H1 (cell line): ENCODE measurements at regions not wholly inside any gene's neighbourhood (a gene's known extent, or its start where the extent isn't known, plus 50 kb on each side); places are given as distances from the start of the nearest gene placed in this dataset.

Experiments used
- CTCF ChIA-PET: fragments of 300-600 bp; sonication (Branson Sonifier 250); formaldehyde crosslinking; loops from one replicate; lab custom pipeline; 2021; ENCODE audit not compliant: partially characterized antibody; lab: Charles Lee
- POLR2A ChIA-PET: fragments of 300-600 bp; sonication (Branson Sonifier 250); formaldehyde crosslinking; loops from one replicate; lab custom pipeline; 2021; ENCODE audit warnings: inconsistent platforms; ENCODE audit not compliant: partially characterized antibody; lab: Charles Lee
- DNase-seq, 2 experiments: peaks; one replicate each; pipeline versions ENCODE4 v3.0.0 to v3.0.0-alpha.2; 2010 to 2022; ENCODE audit warnings: low spot score in 2 of 2, low read depth in 1 of 2, mixed read lengths in 1 of 2
- FAIRE-seq: peaks from 2 replicates; lab custom pipeline; 2011; peaks lifted over from hg19 to GRCh38; lab: Jason Lieb, UNC
- H2AFZ ChIP-seq: 2 replicates; pipeline ENCODE4 v1.8.1; 2012; ENCODE audit warnings: low read length, inconsistent platforms
- H2AK5ac ChIP-seq: 2 replicates; pipeline ENCODE4 v1.6.1; 2013; ENCODE audit warnings: low read depth, low read length
- H2BK120ac ChIP-seq: replicated peaks from 2 replicates; pipeline ENCODE3; 2013; ENCODE audit warnings: low read depth, low read length, inconsistent platforms
- H2BK12ac ChIP-seq: 2 replicates; pipeline ENCODE4 v1.6.1; 2013; ENCODE audit warnings: low read depth, low read length
- H2BK15ac ChIP-seq: 2 replicates; pipeline ENCODE4 v1.6.1; 2013; ENCODE audit warnings: low read length
- H2BK20ac ChIP-seq: 2 replicates; pipeline ENCODE4 v1.6.1; 2013; ENCODE audit warnings: low read length
- H2BK5ac ChIP-seq: 2 replicates; pipeline ENCODE4 v1.6.1; 2013; ENCODE audit warnings: low read depth, low read length
- H3K14ac ChIP-seq: 2 replicates; pipeline ENCODE4 v1.6.1; 2013; ENCODE audit warnings: inconsistent platforms; ENCODE audit not compliant: insufficient read length
- H3K18ac ChIP-seq: 2 replicates; pipeline ENCODE4 v1.6.1; 2013; ENCODE audit warnings: low read length; ENCODE audit errors: extremely low read depth
- H3K23ac ChIP-seq: 2 replicates; pipeline ENCODE4 v1.6.1; 2013; ENCODE audit warnings: inconsistent platforms; ENCODE audit not compliant: insufficient read length
- H3K23me2 ChIP-seq: 2 replicates; pipeline ENCODE4 v1.6.1; 2013; ENCODE audit warnings: low read depth, low read length
- H3K27ac ChIP-seq: 2 replicates; pipeline ENCODE4 v1.6.1; 2011; ENCODE audit warnings: low read depth, low read length, inconsistent platforms
- H3K27me3 ChIP-seq, 4 experiments: replicated peaks in 1 of 4; 1 replicate in 1 of 4; 2 replicates in 3 of 4; pipeline versions ENCODE4 v1.6.1 to v1.8.1; 2011 to 2013; ENCODE audit warnings: low read length in 3 of 4, mild to moderate bottlenecking in 3 of 4, inconsistent platforms in 2 of 4, mixed read lengths in 2 of 4, moderate library complexity in 1 of 4; ENCODE audit not compliant: control insufficient read depth in 3 of 4, insufficient read depth in 3 of 4; ENCODE audit errors: extremely low read depth in 1 of 4
- H3K36me3 ChIP-seq, 4 experiments: 2 replicates each; pipeline versions ENCODE4 v1.6.1 to v1.8.1; 2011 to 2013; ENCODE audit warnings: mild to moderate bottlenecking in 4 of 4, low read length in 3 of 4, moderate library complexity in 2 of 4, control low read depth in 1 of 4, inconsistent platforms in 1 of 4; ENCODE audit not compliant: insufficient read depth in 4 of 4, control insufficient read depth in 2 of 4
- H3K4ac ChIP-seq: replicated peaks from 2 replicates; pipeline ENCODE3; 2013; ENCODE audit warnings: low read length, low read depth, mixed read lengths, inconsistent platforms; ENCODE audit not compliant: insufficient read length
- H3K4me1 ChIP-seq, 4 experiments: replicated peaks in 1 of 4; 1 replicate in 1 of 4; 2 replicates in 3 of 4; pipeline versions ENCODE4 v1.6.1 to v1.8.1; 2011 to 2013; ENCODE audit warnings: low read length in 3 of 4, inconsistent platforms in 2 of 4, mixed read lengths in 1 of 4; ENCODE audit not compliant: insufficient read depth in 4 of 4, control insufficient read depth in 3 of 4
- H3K4me2 ChIP-seq, 2 experiments: 2 replicates each; pipeline versions ENCODE4 v1.6.1 to v1.8.1; 2011 to 2013; ENCODE audit warnings: low read depth in 2 of 2, low read length in 2 of 2, control low read depth in 1 of 2, inconsistent platforms in 1 of 2, mild to moderate bottlenecking in 1 of 2; ENCODE audit not compliant: insufficient read depth in 1 of 2
- H3K4me3 ChIP-seq, 4 experiments: fragments of 200-600, 300-600 bp in 1 of 4; sonication (generic), shearing (Covaris generic), sonication (Bioruptor Twin) in 1 of 4; 2 replicates each; pipeline versions ENCODE4 v1.5.1 to v1.8.1; 2011 to 2016; ENCODE audit warnings: low read length in 4 of 4, low read depth in 3 of 4, control low read depth in 2 of 4, inconsistent platforms in 2 of 4, mild to moderate bottlenecking in 2 of 4, mixed read lengths in 1 of 4, moderate library complexity in 1 of 4; ENCODE audit not compliant: insufficient read depth in 2 of 4; ENCODE audit errors: extremely low read depth in 1 of 4
- H3K56ac ChIP-seq: replicated peaks from 2 replicates; pipeline ENCODE3; 2013; ENCODE audit warnings: low read depth, mild to moderate bottlenecking, mixed read lengths, low read length, inconsistent platforms; ENCODE audit not compliant: insufficient read length
- H3K79me1 ChIP-seq: 2 replicates; pipeline ENCODE4 v1.6.1; 2013; ENCODE audit warnings: low read depth, low read length, control low read depth
- H3K79me2 ChIP-seq, 2 experiments: 2 replicates each; pipeline versions ENCODE4 v1.6.1 to v1.8.1; 2012 to 2013; ENCODE audit warnings: low read length in 2 of 2, mild to moderate bottlenecking in 2 of 2, inconsistent platforms in 1 of 2; ENCODE audit not compliant: insufficient read depth in 2 of 2, control insufficient read depth in 1 of 2
- H3K9ac ChIP-seq, 4 experiments: replicated peaks in 1 of 4; 1 replicate in 1 of 4; 2 replicates in 3 of 4; pipeline versions ENCODE4 v1.6.1 to v1.8.1; 2011 to 2013; ENCODE audit warnings: low read depth in 3 of 4, low read length in 3 of 4, control low read depth in 2 of 4, mild to moderate bottlenecking in 2 of 4, moderate library complexity in 2 of 4, inconsistent platforms in 1 of 4; ENCODE audit errors: extremely low read depth in 1 of 4
- H3K9me3 ChIP-seq, 2 experiments: 2 replicates each; pipeline versions ENCODE4 v1.6.1 to v1.8.1; 2012 to 2013; ENCODE audit warnings: mild to moderate bottlenecking in 2 of 2, moderate library complexity in 2 of 2, control low read depth in 1 of 2, inconsistent platforms in 1 of 2, low read depth in 1 of 2, low read length in 1 of 2, mixed read lengths in 1 of 2; ENCODE audit not compliant: insufficient read depth in 2 of 2
- H4K20me1 ChIP-seq, 2 experiments: replicated peaks in 1 of 2; 2 replicates each; pipeline versions ENCODE3 to v1.8.1; 2011 to 2013; ENCODE audit warnings: inconsistent platforms in 2 of 2, low read length in 2 of 2, mild to moderate bottlenecking in 1 of 2; ENCODE audit not compliant: insufficient read depth in 2 of 2, control insufficient read depth in 1 of 2
- H4K5ac ChIP-seq: 2 replicates; pipeline ENCODE4 v1.6.1; 2013; ENCODE audit warnings: low read length, low read depth, mixed read lengths, inconsistent platforms; ENCODE audit not compliant: insufficient read length
- H4K8ac ChIP-seq: 2 replicates; pipeline ENCODE4 v1.8.0; 2013; ENCODE audit warnings: mild to moderate bottlenecking, moderate library complexity, low read length, inconsistent platforms; ENCODE audit not compliant: insufficient read depth; ENCODE audit errors: extremely low read depth
- H4K91ac ChIP-seq: replicated peaks from 2 replicates; pipeline ENCODE3; 2013; ENCODE audit warnings: low read length, mixed read lengths, inconsistent platforms; ENCODE audit not compliant: insufficient read length
- BACH1 ChIP-seq: IDR thresholded peaks from 2 replicates; pipeline ENCODE4 v1.6.1; 2012; ENCODE audit warnings: low read length, improper control_type of control experiment
- BRCA1 ChIP-seq: IDR thresholded peaks from 2 replicates; pipeline ENCODE4 v1.6.1; 2012; ENCODE audit warnings: low read depth, low read length, improper control_type of control experiment
- CBX5 ChIP-seq: fragments of 300-800, 300-1000 bp; sonication (generic); IDR thresholded peaks from 2 replicates; pipeline ENCODE4 v1.7.1; 2016; ENCODE audit warnings: antibody characterized with exemption, low read length, low read depth
- E2F6 ChIP-seq: IDR thresholded peaks from 2 replicates; pipeline ENCODE4 v1.6.1; 2012; ENCODE audit warnings: inconsistent platforms
- EGR1 ChIP-seq: IDR thresholded peaks from 2 replicates; pipeline ENCODE4 v1.6.1; 2011; ENCODE audit warnings: low read depth, low read length, borderline replicate concordance
- EZH2 ChIP-seq: fragments of 200-600 bp; sonication (generic); IDR thresholded peaks from 2 replicates; pipeline ENCODE4 v1.7.1; 2012; ENCODE audit warnings: low read depth, mild to moderate bottlenecking, moderate library complexity, low read length, inconsistent platforms; ENCODE audit not compliant: severe bottlenecking
- FOSL1 ChIP-seq: IDR thresholded peaks from 2 replicates; pipeline ENCODE4 v1.6.1; 2011; ENCODE audit warnings: mild to moderate bottlenecking, low read depth, low read length, moderate library complexity; ENCODE audit not compliant: insufficient read depth
- HDAC2 ChIP-seq, 2 experiments: fragments of 300-600 bp in 1 of 2; sonication (generic) in 1 of 2; IDR thresholded peaks; 2 replicates each; pipeline ENCODE4 v1.6.1; 2011 to 2012; ENCODE audit warnings: low read depth in 2 of 2, low read length in 2 of 2, mild to moderate bottlenecking in 2 of 2, moderate library complexity in 2 of 2, borderline replicate concordance in 1 of 2, inconsistent platforms in 1 of 2
- HDAC6 ChIP-seq: IDR thresholded peaks from one replicate; pipeline ENCODE4 v1.7.1; 2012; ENCODE audit warnings: low read depth, mild to moderate bottlenecking, inconsistent platforms, low read length, moderate library complexity
- KDM5A ChIP-seq: fragments of 200-600 bp; IDR thresholded peaks from 2 replicates; pipeline ENCODE4 v1.7.1; 2012; ENCODE audit warnings: mild to moderate bottlenecking, low read length, inconsistent platforms, mixed read lengths
- SIRT6 ChIP-seq: IDR thresholded peaks from one replicate; pipeline ENCODE4 v1.7.1; 2012; ENCODE audit warnings: low read length, inconsistent platforms
- SIX5 ChIP-seq: IDR thresholded peaks from 2 replicates; pipeline ENCODE4 v1.6.1; 2011; ENCODE audit warnings: mild to moderate bottlenecking, low read depth, low read length
- SUZ12 ChIP-seq: fragments of 200-600 bp; sonication (generic); IDR thresholded peaks from 2 replicates; pipeline ENCODE4 v1.6.1; 2012; ENCODE audit warnings: mild to moderate bottlenecking, inconsistent platforms, low read length, moderate library complexity, mixed read lengths
- TEAD4 ChIP-seq: IDR thresholded peaks from 2 replicates; pipeline ENCODE4 v1.6.1; 2012; ENCODE audit warnings: low read depth, low read length, inconsistent platforms, mixed read lengths
- WGBS, 2 experiments: shearing (Covaris generic) in 1 of 2; methylation state at CpG; one replicate each; pipeline versions ENCODE4 v1.1.6 to v1.1.7; 2013 to 2015; ENCODE audit warnings: low lambda C conversion rate in 2 of 2, mixed read lengths in 2 of 2, inconsistent platforms in 1 of 2, low coverage in 1 of 2, missing lambda C conversion rate in 1 of 2; ENCODE audit not compliant: insufficient replicate concordance in 2 of 2, insufficient coverage in 1 of 2, insufficient read length in 1 of 2; ENCODE audit errors: extremely low coverage in 1 of 2, missing lambda C conversion rate in 1 of 2; 5-methylcytosine and 5-hydroxymethylcytosine counted together

GRCh38 chr11:121733858-121734257 lies 281.1 kb upstream of the SORL1-AS1 start:
- ChIA-PET POLR2A (interaction anchor here (0.9 kb wide), 1 partner anchor 11 kb away, joined by 3 read pairs; no protein-coding TSS in a partner anchor), CTCF (no interaction called here)
- H2BK5ac ChIP-seq, result no peak overlapping the region
- TF ChIP-seq KDM5A (no peak), BRCA1 (no peak), EGR1 (no peak), SIRT6 (no peak), BACH1 (no peak), HDAC6 (no peak), HDAC2 (IDR thresholded peaks at IDR 0.05; ENCODE audit: borderline replicate concordance in 1 of 2, low read depth in 2 of 2, low read length in 2 of 2) (no peak), E2F6 (no peak), EZH2 (no peak), SIX5 (no peak), TEAD4 (no peak), FOSL1 (no peak), CBX5 (no peak), SUZ12 (no peak)
- H3K56ac ChIP-seq, result no peak overlapping the region
- H2BK20ac ChIP-seq, result no peak overlapping the region
- H3K9ac ChIP-seq, result no peak overlapping the region
- no peaks in the 10 kb centered on the region for H3K36me3 ChIP-seq
- H3K79me1 ChIP-seq, result no peaks in the 10 kb centered on the region
- no peak overlapping the region for H4K8ac ChIP-seq
- H3K23ac ChIP-seq, result no peak overlapping the region
- H4K20me1 ChIP-seq, result no peaks in the 10 kb centered on the region
- no peak for FAIRE-seq
- H2AK5ac ChIP-seq, result no peak overlapping the region
- no peak overlapping the region for H2BK12ac ChIP-seq
- no peak overlapping the region for H2BK120ac ChIP-seq
- H3K18ac ChIP-seq, result no peak overlapping the region
- H3K4me1 ChIP-seq, result no peaks in the 10 kb centered on the region
- 79% methylated on average over 1 of the region's 1 CpG; no CpG with 5 or more reads in 1 of the 2 experiments for WGBS, 2 experiments
- no peaks in the 10 kb centered on the region for H3K79me2 ChIP-seq
- H3K4ac ChIP-seq, result no peak overlapping the region
- H3K14ac ChIP-seq, result no peak overlapping the region
- H3K4me3 ChIP-seq, result no peak overlapping the region
- no peak overlapping the region for H2BK15ac ChIP-seq
- H3K27me3 ChIP-seq, result no peaks in the 10 kb centered on the region
- H3K23me2 ChIP-seq, result no peaks in the 10 kb centered on the region; the same call in 1 of the 2 replicates
- no peak overlapping the region for H4K5ac ChIP-seq
- H2AFZ ChIP-seq, result no peak overlapping the region
- H3K4me2 ChIP-seq, result no peak overlapping the region
- H3K9me3 ChIP-seq, result peaks cover 0 to 3% of the 10 kb centered on the region in 2 experiments; a peak in 2 of 4 replicates
- no peak overlapping the region for H3K27ac ChIP-seq
- no peak for DNase-seq
- no peak overlapping the region for H4K91ac ChIP-seq
